Fibroblast of lung (primary cell): ENCODE measurements at regions not wholly inside any gene's neighbourhood (a gene's known extent, or its start where the extent isn't known, plus 50 kb on each side); places are given as distances from the start of the nearest gene placed in this dataset.

ENCODE experiments used
- EZH2 ChIP-seq: IDR thresholded peaks from 2 replicates; pipeline ENCODE4 v1.5.1; 2012; ENCODE audit warnings: low read length, control low read depth, mild to moderate bottlenecking; ENCODE audit errors: missing control alignments
- TF ChIP-seq, protein P1 (sequence below), 2 donors: IDR thresholded peaks in 1 of 2; conservative IDR thresholded peaks in 1 of 2; 1 replicate in 1 of 2; 2 replicates in 1 of 2; pipeline ENCODE4 v1.5.1; 2011 to 2012; ENCODE audit warnings: low read length in 2 of 2, control low read depth in 1 of 2, inconsistent platforms in 1 of 2, low read depth in 1 of 2, mild to moderate bottlenecking in 1 of 2

DNA sequence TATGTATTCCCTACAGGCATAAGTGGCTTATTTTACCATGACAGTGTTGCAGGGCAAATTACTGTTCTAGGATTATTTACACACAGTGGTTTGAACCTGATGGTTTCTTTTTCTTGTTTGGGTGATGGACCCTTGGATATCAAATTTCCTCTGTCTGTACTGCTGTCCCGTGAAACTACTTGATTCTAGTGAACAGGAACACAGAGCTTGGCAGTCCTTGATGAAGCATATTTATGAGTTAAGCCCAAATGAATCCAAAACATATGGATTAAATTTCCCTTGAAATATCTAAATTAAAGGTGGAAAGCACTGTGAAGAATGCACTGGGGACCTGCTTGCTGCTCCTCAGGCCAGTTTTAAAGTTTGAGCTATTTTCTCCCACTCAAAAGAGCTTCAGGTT, 635.3 kb downstream of the INHBA start:
- TF ChIP-seq, protein P1, sequence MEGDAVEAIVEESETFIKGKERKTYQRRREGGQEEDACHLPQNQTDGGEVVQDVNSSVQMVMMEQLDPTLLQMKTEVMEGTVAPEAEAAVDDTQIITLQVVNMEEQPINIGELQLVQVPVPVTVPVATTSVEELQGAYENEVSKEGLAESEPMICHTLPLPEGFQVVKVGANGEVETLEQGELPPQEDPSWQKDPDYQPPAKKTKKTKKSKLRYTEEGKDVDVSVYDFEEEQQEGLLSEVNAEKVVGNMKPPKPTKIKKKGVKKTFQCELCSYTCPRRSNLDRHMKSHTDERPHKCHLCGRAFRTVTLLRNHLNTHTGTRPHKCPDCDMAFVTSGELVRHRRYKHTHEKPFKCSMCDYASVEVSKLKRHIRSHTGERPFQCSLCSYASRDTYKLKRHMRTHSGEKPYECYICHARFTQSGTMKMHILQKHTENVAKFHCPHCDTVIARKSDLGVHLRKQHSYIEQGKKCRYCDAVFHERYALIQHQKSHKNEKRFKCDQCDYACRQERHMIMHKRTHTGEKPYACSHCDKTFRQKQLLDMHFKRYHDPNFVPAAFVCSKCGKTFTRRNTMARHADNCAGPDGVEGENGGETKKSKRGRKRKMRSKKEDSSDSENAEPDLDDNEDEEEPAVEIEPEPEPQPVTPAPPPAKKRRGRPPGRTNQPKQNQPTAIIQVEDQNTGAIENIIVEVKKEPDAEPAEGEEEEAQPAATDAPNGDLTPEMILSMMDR (conservative IDR thresholded peaks at IDR 0.05 in 1 of 2, IDR thresholded peaks at IDR 0.05 in 1 of 2; ENCODE audit: low read depth in 1 of 2, low read length in 2 of 2) = no peak
- no peak for TF ChIP-seq EZH2
